IMR-90 (cell line): ENCODE measurements at regions not wholly inside any gene's neighbourhood (a gene's known extent, or its start where the extent isn't known, plus 50 kb on each side); places are given as distances from the start of the nearest gene placed in this dataset.

Experiments
- ATAC-seq: fragments of 200-7000 bp; cut with Tn5 transposase; 2 replicates; pipeline ENCODE4 v1.9.1; 2020; ENCODE audit warnings: low read depth, mild to moderate bottlenecking, moderate library complexity
- BruUV-seq: library from RNA; stranded (reverse); fragments of 400-500 nt; replicated peaks from 2 replicates; lab custom pipeline; 2021; lab: Mats Ljungman, UMichigan
- CTCF ChIA-PET: fragments of 300-600 bp; formaldehyde crosslinking; extraction: SDS; loops from one replicate; lab custom pipeline; 2021; ENCODE audit warnings: antibody characterized with exemption; lab: Yijun Ruan, JAX
- POLR2A ChIA-PET: fragments of 300-600 bp; sonication (Branson Sonifier 250); formaldehyde crosslinking; loops from one replicate; lab custom pipeline; 2022; ENCODE audit warnings: antibody characterized with exemption; ENCODE audit not compliant: unreplicated experiment; lab: Charles Lee
- DNase-seq: peaks from one replicate; pipeline ENCODE4 v3.0.0; 2013
- H2AFZ ChIP-seq: replicated peaks from 2 replicates; pipeline ENCODE3; 2013; ENCODE audit warnings: low read length, mild to moderate bottlenecking; ENCODE audit not compliant: poor library complexity
- H2AK5ac ChIP-seq: 2 replicates; pipeline ENCODE4 v1.6.1; 2013; ENCODE audit warnings: low read depth, low read length, inconsistent platforms
- H2AK9ac ChIP-seq: replicated peaks from 2 replicates; pipeline ENCODE3; 2013; ENCODE audit warnings: mild to moderate bottlenecking, low read depth, low read length, moderate library complexity; ENCODE audit not compliant: poor library complexity
- H2BK120ac ChIP-seq: 2 replicates; pipeline ENCODE4 v1.6.1; 2013; ENCODE audit warnings: low read depth, low read length, inconsistent platforms
- H2BK15ac ChIP-seq: 3 replicates; pipeline ENCODE4 v1.6.1; 2013; ENCODE audit warnings: low read depth, low read length, inconsistent platforms
- H2BK20ac ChIP-seq: 2 replicates; pipeline ENCODE4 v1.6.1; 2013; ENCODE audit warnings: low read depth, mild to moderate bottlenecking, inconsistent platforms, low read length, moderate library complexity
- H2BK5ac ChIP-seq: 2 replicates; pipeline ENCODE4 v1.6.1; 2013; ENCODE audit warnings: mild to moderate bottlenecking, low read depth, low read length, inconsistent platforms; ENCODE audit not compliant: poor library complexity, severe bottlenecking
- H3K14ac ChIP-seq: replicated peaks from 2 replicates; pipeline ENCODE4 v1.6.1; 2013; ENCODE audit warnings: low read depth, low read length, inconsistent platforms
- H3K18ac ChIP-seq: 2 replicates; pipeline ENCODE4 v1.6.1; 2013; ENCODE audit warnings: low read depth, low read length, control low read depth
- H3K23ac ChIP-seq: 2 replicates; pipeline ENCODE4 v1.6.1; 2013; ENCODE audit warnings: low read depth, low read length, inconsistent platforms
- H3K27ac ChIP-seq: 2 replicates; pipeline ENCODE4 v1.5.1; 2013; ENCODE audit warnings: mild to moderate bottlenecking, control low read depth, low read length; ENCODE audit not compliant: insufficient read depth
- H3K27me3 ChIP-seq: 2 replicates; pipeline ENCODE4 v1.6.1; 2013; ENCODE audit warnings: low read length; ENCODE audit not compliant: control insufficient read depth, insufficient read depth
- H3K36me3 ChIP-seq: 2 replicates; pipeline ENCODE4 v1.6.1; 2013; ENCODE audit warnings: low read length, mixed read lengths; ENCODE audit not compliant: control insufficient read depth, insufficient read depth
- H3K4ac ChIP-seq: 2 replicates; pipeline ENCODE4 v1.6.1; 2013; ENCODE audit warnings: low read depth, low read length, inconsistent platforms
- H3K4me1 ChIP-seq: 2 replicates; pipeline ENCODE4 v1.6.1; 2013; ENCODE audit warnings: low read length, mixed read lengths; ENCODE audit not compliant: control insufficient read depth, insufficient read depth
- H3K4me2 ChIP-seq: 2 replicates; pipeline ENCODE4 v1.6.1; 2013; ENCODE audit warnings: low read depth, mild to moderate bottlenecking, control low read depth, low read length, moderate library complexity
- H3K4me3 ChIP-seq: 2 replicates; pipeline ENCODE4 v1.5.1; 2013; ENCODE audit warnings: low read depth, mild to moderate bottlenecking, control low read depth, low read length, moderate library complexity; ENCODE audit not compliant: insufficient read depth
- H3K56ac ChIP-seq: 2 replicates; pipeline ENCODE4 v1.6.1; 2013; ENCODE audit warnings: low read length, inconsistent platforms; ENCODE audit not compliant: insufficient read depth; ENCODE audit errors: extremely low read depth
- H3K79me1 ChIP-seq, 2 experiments: 2 replicates each; pipeline ENCODE4 v1.6.1; 2013; ENCODE audit warnings: low read length in 2 of 2, inconsistent platforms in 1 of 2, low read depth in 1 of 2
- H3K9ac ChIP-seq: 2 replicates; pipeline ENCODE4 v1.6.1; 2013; ENCODE audit warnings: low read depth, low read length, control low read depth
- H3K9me1 ChIP-seq: 2 replicates; pipeline ENCODE4 v1.6.1; 2013; ENCODE audit warnings: low read length, inconsistent platforms; ENCODE audit not compliant: insufficient read depth
- H3K9me3 ChIP-seq: 2 replicates; pipeline ENCODE4 v1.6.1; 2013; ENCODE audit warnings: low read length; ENCODE audit not compliant: control insufficient read depth, insufficient read depth
- H4K20me1 ChIP-seq: 2 replicates; pipeline ENCODE4 v1.6.1; 2013; ENCODE audit warnings: low read length, inconsistent platforms; ENCODE audit not compliant: insufficient read depth
- H4K5ac ChIP-seq: 2 replicates; pipeline ENCODE4 v1.6.1; 2013; ENCODE audit warnings: mild to moderate bottlenecking, low read depth, low read length, control low read depth
- H4K8ac ChIP-seq, 2 experiments: 2 replicates each; pipeline ENCODE4 v1.6.1; 2013; ENCODE audit warnings: low read depth in 2 of 2, low read length in 2 of 2, control low read depth in 1 of 2, inconsistent platforms in 1 of 2
- H4K91ac ChIP-seq: 2 replicates; pipeline ENCODE4 v1.6.1; 2013; ENCODE audit warnings: low read depth, low read length, inconsistent platforms; ENCODE audit not compliant: insufficient read depth
- BHLHE40 ChIP-seq: fragments of 150-350 bp; IDR thresholded peaks from 2 replicates; pipeline ENCODE4 v1.6.1; 2016; ENCODE audit warnings: mild to moderate bottlenecking, low read depth, low read length
- CEBPB ChIP-seq: IDR thresholded peaks from 2 replicates; pipeline ENCODE4 v1.6.1; 2012; ENCODE audit warnings: low read depth, low read length, improper control_type of control experiment
- FOS ChIP-seq: fragments of 150-350 bp; IDR thresholded peaks from 2 replicates; pipeline ENCODE4 v1.6.1; 2016; ENCODE audit warnings: low read depth, low read length
- MAFK ChIP-seq: IDR thresholded peaks from 2 replicates; pipeline ENCODE4 v1.6.1; 2012; ENCODE audit warnings: low read depth, low read length, improper control_type of control experiment
- MAZ ChIP-seq: IDR thresholded peaks from 2 replicates; pipeline ENCODE4 v1.6.1; 2012; ENCODE audit warnings: low read depth, mild to moderate bottlenecking, low read length, improper control_type of control experiment, moderate library complexity, borderline replicate concordance
- MXI1 ChIP-seq: IDR thresholded peaks from 2 replicates; pipeline ENCODE4 v1.6.1; 2012; ENCODE audit warnings: low read depth, mild to moderate bottlenecking, low read length, moderate library complexity, borderline replicate concordance
- NFE2L2 ChIP-seq: fragments of 150-350 bp; IDR thresholded peaks from 2 replicates; pipeline ENCODE4 v1.6.1; 2016; ENCODE audit warnings: low read depth, mild to moderate bottlenecking, low read length
- POLR2A ChIP-seq: IDR thresholded peaks from 2 replicates; pipeline ENCODE4 v1.6.1; 2012; ENCODE audit warnings: mild to moderate bottlenecking, low read depth, low read length
- RAD21 ChIP-seq: IDR thresholded peaks from 2 replicates; pipeline ENCODE4 v1.6.1; 2012; ENCODE audit warnings: low read length, improper control_type of control experiment
- RCOR1 ChIP-seq: IDR thresholded peaks from 2 replicates; pipeline ENCODE4 v1.6.1; 2012; ENCODE audit warnings: mild to moderate bottlenecking, low read length, improper control_type of control experiment; ENCODE audit not compliant: insufficient replicate concordance
- RFX5 ChIP-seq: IDR thresholded peaks from 2 replicates; pipeline ENCODE4 v1.8.0; 2012; ENCODE audit warnings: low read depth, mild to moderate bottlenecking, low read length, moderate library complexity
- WGBS, 2 experiments: methylation state at CpG; one replicate each; pipeline versions ENCODE4 v1.1.5 to v1.1.7; 2013; ENCODE audit warnings: missing lambda C conversion rate in 2 of 2; ENCODE audit not compliant: insufficient read length in 1 of 2; ENCODE audit errors: extremely low coverage in 2 of 2; 5-methylcytosine and 5-hydroxymethylcytosine counted together
- dilution Hi-C: fragments of 300-500 bp; cut with HindIII; formaldehyde crosslinking; loops from one replicate; pipeline ENCODE4 v1.14.3; 2018; ENCODE audit warnings: low sequenced_read_pairs; ENCODE audit not compliant: unreplicated experiment
- in situ Hi-C: fragments of 300-500 bp; cut with MboI; formaldehyde crosslinking; loops from 3 replicates; pipeline ENCODE4 v1.14.3; 2019; ENCODE audit warnings: low sequenced_read_pairs, inconsistent platforms, mixed read lengths
- intact Hi-C: fragments of 100-400 bp; cut with micrococcal nuclease; formaldehyde crosslinking; loops from 2 replicates; pipeline ENCODE4 v1.10.0; 2022
- TF ChIP-seq, protein P1 (sequence below): fragments of 150-350 bp; IDR thresholded peaks from 2 replicates; pipeline ENCODE4 v1.6.1; 2017; ENCODE audit warnings: mild to moderate bottlenecking, antibody characterized with exemption, low read length, low read depth
- TF ChIP-seq, protein P2 (sequence below): conservative IDR thresholded peaks from 2 replicates; pipeline ENCODE4 v1.5.1; 2012; ENCODE audit warnings: mild to moderate bottlenecking, low read depth, low read length, improper control_type of control experiment

DNA sequence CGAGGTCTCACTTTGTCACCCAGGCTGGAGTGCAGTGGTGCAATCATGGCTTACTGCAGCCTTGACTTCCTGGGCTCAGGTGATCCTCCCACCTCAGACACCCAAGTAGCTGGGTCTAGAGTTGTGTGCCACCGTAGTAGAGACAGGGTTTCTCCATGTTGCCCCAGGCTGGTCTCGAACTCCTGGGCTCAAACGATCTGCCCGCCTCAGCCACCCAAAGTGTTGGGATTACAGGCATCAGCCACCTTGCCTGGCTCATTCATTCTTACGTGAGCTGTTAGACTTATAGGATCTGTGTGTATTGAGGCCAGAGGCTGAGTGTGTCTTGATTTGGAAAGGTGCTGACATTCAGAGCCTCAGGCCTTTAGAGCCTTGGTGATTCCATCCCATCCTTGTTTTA is 128.1 kb downstream of the SLC25A47 start:
- Histone ChIP-seq H2AFZ (no peak overlapping the region), H3K27me3 (no peaks in the 10 kb centered on the region), H3K56ac (no peak overlapping the region), H4K8ac (no peak overlapping the region), H3K18ac (no peak overlapping the region), H3K23ac (no peak overlapping the region), H3K4me2 (no peak overlapping the region), H3K14ac (no peak overlapping the region), H3K4me1 (no peaks in the 10 kb centered on the region), H3K36me3 (no peaks in the 10 kb centered on the region), H4K20me1 (peaks cover 14% of the 10 kb centered on the region; the same call in 1 of the 2 replicates), H2BK120ac (no peak overlapping the region), H3K4ac (no peak overlapping the region), H4K91ac (no peak overlapping the region), H2AK5ac (no peak overlapping the region), H2BK20ac (no peak overlapping the region), H3K9ac (no peak overlapping the region), H2BK15ac (no peak overlapping the region), H3K79me1 (peaks cover 0 to 4% of the 10 kb centered on the region in 2 experiments; a peak in 3 of 4 replicates), H4K5ac (no peak overlapping the region), H2BK5ac (no peak overlapping the region), H2AK9ac (no peak overlapping the region), H3K9me1 (peaks cover 10% of the 10 kb centered on the region), H3K27ac (no peak overlapping the region), H3K4me3 (no peak overlapping the region), H3K9me3 (no peaks in the 10 kb centered on the region)
- WGBS, 2 experiments, result no CpG with 5 or more reads among the region's 6 CpGs
- ChIA-PET POLR2A (no interaction called here), CTCF (no interaction called here)
- dilution Hi-C loops, result no loop called here
- intact Hi-C loops, result no loop called here
- ATAC-seq, result no peak
- DNase-seq, result no peak
- no TSS peak for BruUV-seq
- no peak for TF ChIP-seq BHLHE40
- no peak for TF ChIP-seq RFX5
- no peak for TF ChIP-seq RAD21
- no peak for TF ChIP-seq MAFK
- TF ChIP-seq CEBPB, result no peak
- TF ChIP-seq, protein P1, sequence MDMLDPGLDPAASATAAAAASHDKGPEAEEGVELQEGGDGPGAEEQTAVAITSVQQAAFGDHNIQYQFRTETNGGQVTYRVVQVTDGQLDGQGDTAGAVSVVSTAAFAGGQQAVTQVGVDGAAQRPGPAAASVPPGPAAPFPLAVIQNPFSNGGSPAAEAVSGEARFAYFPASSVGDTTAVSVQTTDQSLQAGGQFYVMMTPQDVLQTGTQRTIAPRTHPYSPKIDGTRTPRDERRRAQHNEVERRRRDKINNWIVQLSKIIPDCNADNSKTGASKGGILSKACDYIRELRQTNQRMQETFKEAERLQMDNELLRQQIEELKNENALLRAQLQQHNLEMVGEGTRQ, result no peak
- no peak for TF ChIP-seq FOS
- TF ChIP-seq MXI1, result no peak
- TF ChIP-seq POLR2A, result no peak
- TF ChIP-seq, protein P2, sequence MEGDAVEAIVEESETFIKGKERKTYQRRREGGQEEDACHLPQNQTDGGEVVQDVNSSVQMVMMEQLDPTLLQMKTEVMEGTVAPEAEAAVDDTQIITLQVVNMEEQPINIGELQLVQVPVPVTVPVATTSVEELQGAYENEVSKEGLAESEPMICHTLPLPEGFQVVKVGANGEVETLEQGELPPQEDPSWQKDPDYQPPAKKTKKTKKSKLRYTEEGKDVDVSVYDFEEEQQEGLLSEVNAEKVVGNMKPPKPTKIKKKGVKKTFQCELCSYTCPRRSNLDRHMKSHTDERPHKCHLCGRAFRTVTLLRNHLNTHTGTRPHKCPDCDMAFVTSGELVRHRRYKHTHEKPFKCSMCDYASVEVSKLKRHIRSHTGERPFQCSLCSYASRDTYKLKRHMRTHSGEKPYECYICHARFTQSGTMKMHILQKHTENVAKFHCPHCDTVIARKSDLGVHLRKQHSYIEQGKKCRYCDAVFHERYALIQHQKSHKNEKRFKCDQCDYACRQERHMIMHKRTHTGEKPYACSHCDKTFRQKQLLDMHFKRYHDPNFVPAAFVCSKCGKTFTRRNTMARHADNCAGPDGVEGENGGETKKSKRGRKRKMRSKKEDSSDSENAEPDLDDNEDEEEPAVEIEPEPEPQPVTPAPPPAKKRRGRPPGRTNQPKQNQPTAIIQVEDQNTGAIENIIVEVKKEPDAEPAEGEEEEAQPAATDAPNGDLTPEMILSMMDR, result no peak
- TF ChIP-seq RCOR1, result no peak
- no peak for TF ChIP-seq NFE2L2
- TF ChIP-seq MAZ, result no peak
- in situ Hi-C loops, result no loop called here
